CD14-positive monocyte (primary cell): ENCODE measurements at regions not wholly inside any gene's neighbourhood (a gene's known extent, or its start where the extent isn't known, plus 50 kb on each side); places are given as distances from the start of the nearest gene placed in this dataset.

Source experiments
- DNase-seq, 3 donors: peaks; one replicate each; pipeline ENCODE4 v3.0.0-alpha.2; 2011 to 2022
- H2AFZ ChIP-seq: 2 replicates; pipeline ENCODE4 v1.6.0; 2012; ENCODE audit warnings: mild to moderate bottlenecking, low read depth, low read length, inconsistent platforms; ENCODE audit not compliant: insufficient read depth, poor library complexity, severe bottlenecking
- H3K27ac ChIP-seq, 2 donors: 1 replicate in 1 of 2; 2 replicates in 1 of 2; pipeline ENCODE4 v1.5.1; 2012 to 2013; ENCODE audit warnings: low read length in 2 of 2, control low read depth in 1 of 2, inconsistent platforms in 1 of 2, low read depth in 1 of 2, mild to moderate bottlenecking in 1 of 2
- H3K27me3 ChIP-seq, 2 donors: one replicate each; pipeline versions ENCODE4 v1.6.0 to v1.6.1; 2011 to 2013; ENCODE audit warnings: low read length in 2 of 2; ENCODE audit not compliant: control insufficient read depth in 2 of 2, insufficient read depth in 2 of 2
- H3K36me3 ChIP-seq, 2 donors: replicated peaks in 1 of 2; 1 replicate in 1 of 2; 2 replicates in 1 of 2; pipeline versions ENCODE4 v1.5.1 to v1.6.1; 2012 to 2013; ENCODE audit warnings: low read length in 2 of 2, control low read depth in 1 of 2, inconsistent platforms in 1 of 2, mild to moderate bottlenecking in 1 of 2; ENCODE audit not compliant: insufficient read depth in 2 of 2, control insufficient read depth in 1 of 2
- H3K4me1 ChIP-seq, 2 donors: 1 replicate in 1 of 2; 2 replicates in 1 of 2; pipeline versions ENCODE4 v1.5.1 to v1.6.1; 2012 to 2013; ENCODE audit warnings: low read length in 2 of 2, control low read depth in 1 of 2, inconsistent platforms in 1 of 2, mild to moderate bottlenecking in 1 of 2, moderate library complexity in 1 of 2; ENCODE audit not compliant: insufficient read depth in 2 of 2, control insufficient read depth in 1 of 2
- H3K4me2 ChIP-seq: replicated peaks from 2 replicates; pipeline ENCODE3; 2012; ENCODE audit warnings: low read length, moderate library complexity, mild to moderate bottlenecking; ENCODE audit not compliant: poor library complexity, severe bottlenecking; ENCODE audit errors: extremely low read depth
- H3K4me3 ChIP-seq, 3 experiments: fragments of 200-600 bp in 1 of 3; sonication (generic) in 1 of 3; replicated peaks in 1 of 3; 1 replicate in 2 of 3; 2 replicates in 1 of 3; pipeline ENCODE4 v1.5.1; 2011 to 2013; ENCODE audit warnings: low read length in 3 of 3, mild to moderate bottlenecking in 3 of 3, control low read depth in 2 of 3, low read depth in 2 of 3, inconsistent platforms in 1 of 3, moderate library complexity in 1 of 3
- H3K79me2 ChIP-seq: 2 replicates; pipeline ENCODE4 v1.6.0; 2012; ENCODE audit warnings: mild to moderate bottlenecking, control low read depth, inconsistent platforms, low read length, moderate library complexity; ENCODE audit not compliant: insufficient read depth
- H3K9ac ChIP-seq: 2 replicates; pipeline ENCODE4 v1.6.0; 2017; ENCODE audit warnings: low read length, mild to moderate bottlenecking; ENCODE audit not compliant: insufficient read depth, poor library complexity, severe bottlenecking
- H3K9me3 ChIP-seq, 2 donors: replicated peaks in 1 of 2; 1 replicate in 1 of 2; 2 replicates in 1 of 2; pipeline versions ENCODE4 v1.5.1 to v1.6.1; 2012 to 2013; ENCODE audit warnings: low read length in 2 of 2, control low read depth in 1 of 2; ENCODE audit not compliant: control insufficient read depth in 1 of 2, insufficient read depth in 1 of 2
- H4K20me1 ChIP-seq: 2 replicates; pipeline ENCODE4 v1.6.0; 2012; ENCODE audit warnings: mild to moderate bottlenecking, low read length, control low read depth, moderate library complexity; ENCODE audit not compliant: insufficient read depth
- H3K27ac Mint-ChIP-seq, 7 donors: one replicate each; pipeline ENCODE4 v1.8.0; 2020; ENCODE audit warnings: mild to moderate bottlenecking in 7 of 7, mixed read lengths in 7 of 7, moderate library complexity in 6 of 7, inconsistent platforms in 2 of 7
- H3K27me3 Mint-ChIP-seq, 3 donors: one replicate each; pipeline ENCODE4 v1.8.0; 2021 to 2022; ENCODE audit warnings: low read depth in 3 of 3, mild to moderate bottlenecking in 3 of 3, mixed read lengths in 3 of 3, moderate library complexity in 3 of 3, inconsistent platforms in 1 of 3
- H3K36me3 Mint-ChIP-seq, 2 donors: one replicate each; pipeline ENCODE4 v1.8.0; 2020; ENCODE audit warnings: mixed read lengths in 2 of 2, inconsistent platforms in 1 of 2, mild to moderate bottlenecking in 1 of 2
- H3K4me1 Mint-ChIP-seq: one replicate; pipeline ENCODE4 v1.8.0; 2020; ENCODE audit warnings: mild to moderate bottlenecking, mixed read lengths
- H3K4me3 Mint-ChIP-seq, 2 donors: one replicate each; pipeline ENCODE4 v1.8.0; 2020; ENCODE audit warnings: mild to moderate bottlenecking in 2 of 2, mixed read lengths in 2 of 2, moderate library complexity in 1 of 2
- H3K9me3 Mint-ChIP-seq, 7 donors: one replicate each; pipeline ENCODE4 v1.8.0; 2020 to 2022; ENCODE audit warnings: mixed read lengths in 7 of 7, mild to moderate bottlenecking in 6 of 7, moderate library complexity in 6 of 7, inconsistent platforms in 2 of 7
- CTCF ChIP-seq: fragments of 200-600 bp; IDR thresholded peaks from one replicate; pipeline ENCODE4 v1.8.0; 2022; ENCODE audit warnings: antibody characterized with exemption, mild to moderate bottlenecking
- WGBS: methylation state at CpG from one replicate; pipeline ENCODE4 v1.1.5; 2013; ENCODE audit warnings: missing lambda C conversion rate; ENCODE audit not compliant: insufficient coverage; 5-methylcytosine and 5-hydroxymethylcytosine counted together
- intact Hi-C, 2 donors: fragments of 100-400 bp; cut with micrococcal nuclease; formaldehyde crosslinking; loops; one replicate each; pipeline versions ENCODE4 v1.15.0 to v1.15.1; 2023

GRCh38 chr6:79392094-79392493 lies 145.1 kb downstream of the LCA5 start:
- no peak overlapping the region for H3K4me3 ChIP-seq
- DNase-seq = no peak
- H3K79me2 ChIP-seq = no peaks in the 10 kb centered on the region
- Mint-ChIP-seq H3K4me1 (no peaks in the 10 kb centered on the region), H3K27ac (no peak overlapping the region), H3K36me3 (no peaks in the 10 kb centered on the region), H3K4me3 (no peak overlapping the region), H3K9me3 (peaks cover 0 to 10% (median 5%) of the 10 kb centered on the region in 7 donors), H3K27me3 (no peaks in the 10 kb centered on the region)
- no peaks in the 10 kb centered on the region for H3K4me1 ChIP-seq
- TF ChIP-seq CTCF = no peak
- H2AFZ ChIP-seq = no peak overlapping the region
- H3K27ac ChIP-seq = no peak overlapping the region
- no peak overlapping the region for H3K9ac ChIP-seq
- intact Hi-C loops = no loop called here
- no peaks in the 10 kb centered on the region for H3K27me3 ChIP-seq
- H3K9me3 ChIP-seq = no peaks in the 10 kb centered on the region
- H3K4me2 ChIP-seq = no peak overlapping the region
- no peaks in the 10 kb centered on the region for H3K36me3 ChIP-seq
- WGBS = no CpG with 5 or more reads among the region's 3 CpGs
- H4K20me1 ChIP-seq = no peaks in the 10 kb centered on the region

GRCh38 chr6:79391480-79391879 lies 145.8 kb downstream of the LCA5 start:
- peak overlapping the region in 1 of 7 donors; percentile 51 for H3K27ac Mint-ChIP-seq
- DNase-seq = no peak
- no peaks in the 10 kb centered on the region for H3K27me3 ChIP-seq
- no peak overlapping the region for H3K9ac ChIP-seq
- H3K36me3 Mint-ChIP-seq = no peaks in the 10 kb centered on the region
- H3K27ac ChIP-seq = no peak overlapping the region
- H3K4me3 ChIP-seq = no peak overlapping the region
- no peaks in the 10 kb centered on the region for H3K27me3 Mint-ChIP-seq
- H3K9me3 Mint-ChIP-seq = peaks cover 0 to 14% (median 5%) of the 10 kb centered on the region in 7 donors
- H2AFZ ChIP-seq = no peak overlapping the region
- no peaks in the 10 kb centered on the region for H3K4me1 ChIP-seq
- TF ChIP-seq CTCF = no peak
- WGBS = no CpG with 5 or more reads among the region's 1 CpG
- no peaks in the 10 kb centered on the region for H3K4me1 Mint-ChIP-seq
- no peaks in the 10 kb centered on the region for H4K20me1 ChIP-seq
- intact Hi-C loops = no loop called here
- H3K36me3 ChIP-seq = no peaks in the 10 kb centered on the region
- no peak overlapping the region for H3K4me2 ChIP-seq
- H3K79me2 ChIP-seq = no peaks in the 10 kb centered on the region
- no peak overlapping the region for H3K4me3 Mint-ChIP-seq
- no peaks in the 10 kb centered on the region for H3K9me3 ChIP-seq
